Stimulated activated CD8-positive, alpha-beta memory T cell treated with anti-CD3 and anti-CD28 coated beads, Interleukin-12 subunit alpha, Interleukin-12 subunit beta, amount 100 ng/mL, for 1 hour (primary cell): ENCODE measurements at regions not wholly inside any gene's neighbourhood (a gene's known extent, or its start where the extent isn't known, plus 50 kb on each side); places are given as distances from the start of the nearest gene placed in this dataset.
"Not testable (repeated sequence)": the region's sequence is repeated elsewhere in the genome, so short reads cannot be mapped to it uniquely, and the experiment has no call there.

Source experiments
- DNase-seq: peaks from one replicate; pipeline ENCODE4 v3.0.0-alpha.2; 2020; ENCODE audit warnings: low read depth

DNA sequence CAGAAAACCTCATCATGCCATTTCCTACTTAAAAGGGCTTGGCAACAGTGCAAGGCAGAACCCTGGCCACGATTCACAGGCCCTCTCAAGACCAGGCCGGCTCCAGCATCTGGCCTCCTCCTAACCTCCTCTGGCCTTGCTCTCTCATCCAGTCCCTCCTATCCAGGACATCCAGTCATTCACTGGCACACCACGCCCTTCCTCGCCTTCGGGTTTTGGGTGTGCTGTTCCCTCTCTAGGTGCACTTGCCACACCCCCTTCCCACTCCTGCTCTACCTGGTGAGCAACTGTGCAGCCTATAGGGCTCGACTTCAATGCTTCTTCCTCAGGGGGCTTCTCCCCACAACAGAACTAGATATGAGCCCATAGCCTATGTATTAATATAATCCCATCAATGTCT, 317.1 kb downstream of the ARRDC4 start:
- no peak for DNase-seq

DNA sequence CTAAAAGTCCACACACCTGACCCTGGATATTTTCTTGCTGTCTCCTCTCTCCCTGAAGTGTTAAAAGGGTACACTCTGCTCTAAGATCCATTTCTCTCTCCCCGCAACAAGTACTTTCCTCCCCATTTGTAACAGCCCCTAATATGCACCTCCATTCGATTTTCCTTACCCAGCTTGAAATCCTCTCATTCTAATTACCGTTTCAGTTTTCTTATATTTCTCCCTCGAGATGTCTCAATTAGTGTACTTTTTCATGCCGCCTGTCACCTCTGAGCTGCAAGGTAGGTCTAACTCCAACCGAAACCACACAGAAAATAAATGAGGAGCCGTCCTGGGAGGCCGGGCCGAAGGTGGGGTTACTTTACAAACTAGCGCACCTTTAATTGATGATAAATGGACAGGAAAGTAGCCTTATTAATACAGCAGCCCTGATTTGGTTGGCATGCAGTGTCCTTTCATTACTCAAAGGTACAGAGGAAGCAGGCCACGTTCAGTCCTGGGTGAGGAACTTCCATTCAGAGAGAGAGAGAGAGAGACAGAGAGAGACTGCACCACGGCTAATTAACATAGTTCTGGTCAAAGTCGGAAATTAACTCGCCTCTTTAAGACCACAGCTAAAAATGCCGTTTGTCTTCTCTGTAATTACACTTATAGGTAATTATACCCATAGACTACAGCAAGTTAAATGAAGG, 319.9 kb downstream of the ARRDC4 start:
- DNase-seq = no peak

GRCh38 chr15:98281130-98281529, 320.6 kb downstream of the ARRDC4 start:
- DNase-seq = no peak

GRCh38 chr15:98282656-98283332, 322.3 kb downstream of the ARRDC4 start:
- DNase-seq = no peak

- no peak for DNase-seq
Measured at GRCh38 chr15:98286200-98286599, 325.7 kb downstream of the ARRDC4 start.

DNA sequence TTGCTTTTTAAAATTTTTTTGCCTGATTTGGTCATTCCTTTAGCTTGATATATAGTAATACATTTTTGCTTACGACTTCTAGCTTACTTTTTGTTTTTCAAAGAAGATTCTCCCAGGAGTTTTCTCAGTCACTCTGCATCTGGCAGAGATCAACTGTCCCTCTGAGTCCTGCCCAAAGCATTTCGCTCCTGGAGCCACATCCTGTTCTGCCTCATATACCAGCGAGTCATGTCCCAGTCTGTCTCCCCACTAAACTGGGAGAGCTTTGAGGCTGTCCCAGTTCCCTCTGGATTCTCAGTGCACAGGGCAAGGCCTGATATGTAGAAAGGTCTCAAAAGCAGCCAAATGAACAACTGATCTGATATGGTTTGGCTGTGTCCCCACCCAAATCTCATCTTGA, 326.3 kb downstream of the ARRDC4 start:
- DNase-seq = no peak

DNA sequence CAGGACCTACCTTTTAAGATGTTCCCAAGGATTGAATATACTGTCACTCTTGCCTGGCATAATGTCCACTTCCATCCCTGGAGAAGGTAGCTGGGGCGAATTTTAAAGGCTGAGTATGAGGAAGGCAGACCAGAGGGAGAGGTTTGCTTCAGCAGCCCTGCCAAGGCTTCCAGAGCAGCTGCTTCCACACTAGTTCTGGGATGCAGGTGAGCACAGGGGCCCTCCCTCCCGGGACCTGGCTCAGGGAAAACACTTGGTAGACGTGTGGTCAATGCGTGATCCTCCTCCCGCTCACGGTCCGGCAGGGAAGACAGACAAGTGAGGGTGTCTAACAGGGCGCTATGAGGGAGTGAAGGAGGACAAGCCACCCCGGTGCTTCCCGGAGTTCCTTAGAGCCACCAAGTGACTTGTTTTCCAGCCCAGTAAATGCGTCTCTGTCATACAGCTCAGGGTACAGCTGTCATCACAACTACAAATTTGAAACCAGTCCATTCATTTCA, 327.6 kb downstream of the ARRDC4 start:
- no peak for DNase-seq

GRCh38 chr15:98289747-98290146, 329.2 kb downstream of the ARRDC4 start:
- no peak for DNase-seq

GRCh38 chr15:98292442-98293240, 332.1 kb downstream of the ARRDC4 start:
- DNase-seq = no peak

GRCh38 chr15:98294126-98294525, 333.6 kb downstream of the ARRDC4 start:
- no peak for DNase-seq

GRCh38 chr15:98295101-98295759, 334.7 kb downstream of the ARRDC4 start:
- not testable (repeated sequence) for DNase-seq

DNA sequence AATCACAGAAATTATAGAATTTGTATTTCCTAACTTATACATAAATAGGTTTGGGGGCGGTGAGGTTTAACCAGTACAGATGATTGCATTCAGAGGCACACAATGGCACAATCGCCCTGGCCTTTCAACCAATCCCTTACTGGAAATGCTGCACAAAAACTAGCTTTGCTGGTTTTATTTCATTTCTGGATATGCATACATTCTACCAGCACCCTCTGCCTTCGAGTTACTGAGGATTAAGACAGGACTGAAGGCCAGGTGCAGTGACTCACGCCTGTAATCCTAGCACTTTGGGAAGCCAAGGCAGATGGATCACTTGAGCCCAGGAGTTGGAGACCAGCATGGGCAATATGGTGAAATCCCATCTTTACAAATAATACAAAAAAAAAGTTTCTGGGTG, 336.1 kb downstream of the ARRDC4 start:
- DNase-seq = no peak

- no peak for DNase-seq
Measured at GRCh38 chr15:98304371-98304770, 343.9 kb downstream of the ARRDC4 start.

DNA sequence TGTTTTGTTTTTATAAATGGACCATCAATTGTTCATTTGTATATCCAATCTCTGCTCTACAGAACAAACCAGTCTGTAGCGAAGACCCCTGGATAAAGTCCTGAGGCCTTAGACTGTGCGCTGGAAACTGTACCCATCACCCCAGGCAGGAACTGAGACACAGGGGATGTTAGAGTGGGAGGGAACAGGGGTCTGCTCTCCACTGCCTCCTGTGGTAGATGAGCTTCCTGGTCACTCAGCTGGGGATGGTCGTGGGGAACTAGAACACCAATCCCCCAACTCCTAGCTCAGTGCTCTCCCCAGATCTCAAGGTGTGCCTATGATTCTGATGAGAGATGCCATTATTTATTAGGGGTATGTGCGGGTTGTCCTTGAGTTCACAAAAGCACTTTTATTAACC, 340.2 kb upstream of the IGF1R start:
- no peak for DNase-seq

GRCh38 chr15:98311566-98312188, 336.7 kb upstream of the IGF1R start:
- peak; percentile 46 for DNase-seq

DNA sequence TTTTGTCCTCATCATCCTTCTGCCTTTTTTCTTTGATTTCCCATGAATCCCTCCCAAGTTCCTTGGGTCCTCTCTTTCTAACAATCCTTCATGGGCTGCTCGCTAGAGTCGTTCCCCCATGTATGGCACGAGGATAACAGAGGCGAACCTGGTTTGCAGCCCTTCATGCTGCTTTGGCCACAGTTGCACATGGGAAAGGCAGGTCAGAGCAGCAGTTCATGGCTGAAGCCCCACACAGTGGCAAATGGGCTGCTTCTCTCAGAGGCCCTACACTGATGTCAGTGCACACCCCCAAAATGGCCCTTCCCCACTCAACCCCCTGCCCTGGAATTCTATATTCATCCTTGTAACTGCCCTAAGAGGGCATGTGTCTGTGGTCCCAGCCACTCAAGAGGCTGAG, 335.4 kb upstream of the IGF1R start:
- DNase-seq = no peak

GRCh38 chr15:98315971-98316370, 332.4 kb upstream of the IGF1R start:
- DNase-seq = no peak

- DNase-seq = no peak
Measured at GRCh38 chr15:98321896-98322295, 326.4 kb upstream of the IGF1R start.

GRCh38 chr15:98322581-98322980, 325.8 kb upstream of the IGF1R start:
- DNase-seq = no peak

DNA sequence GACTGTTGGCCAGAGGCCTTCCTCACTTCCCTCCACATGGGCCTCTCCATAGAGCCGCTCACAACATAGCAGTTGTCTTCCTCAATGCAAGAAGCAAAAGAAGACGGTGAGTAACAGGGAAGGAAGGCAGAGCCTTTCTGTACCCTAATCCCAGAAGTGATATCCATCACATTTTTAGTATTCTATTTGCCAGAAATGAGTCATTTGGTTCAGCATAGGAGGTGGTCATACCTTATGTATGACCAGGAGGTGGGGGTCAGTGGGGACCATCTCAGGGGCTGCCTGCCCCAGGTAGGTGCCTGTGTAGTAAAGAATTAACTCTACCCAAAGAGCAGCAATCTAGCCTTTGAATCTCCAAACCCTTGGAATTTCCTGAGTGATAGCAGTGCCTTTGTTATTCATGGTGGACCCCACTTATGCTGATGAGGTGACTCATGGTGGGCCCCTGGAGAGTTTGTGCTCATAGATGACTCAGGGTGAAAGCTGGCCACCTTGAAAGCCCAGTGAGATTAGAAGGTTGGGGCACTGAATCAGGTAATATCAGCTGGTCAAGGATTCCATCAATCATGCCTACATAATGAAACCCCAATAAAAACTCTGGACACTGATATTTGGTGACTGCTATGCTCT, 323.9 kb upstream of the IGF1R start:
- DNase-seq = no peak

DNA sequence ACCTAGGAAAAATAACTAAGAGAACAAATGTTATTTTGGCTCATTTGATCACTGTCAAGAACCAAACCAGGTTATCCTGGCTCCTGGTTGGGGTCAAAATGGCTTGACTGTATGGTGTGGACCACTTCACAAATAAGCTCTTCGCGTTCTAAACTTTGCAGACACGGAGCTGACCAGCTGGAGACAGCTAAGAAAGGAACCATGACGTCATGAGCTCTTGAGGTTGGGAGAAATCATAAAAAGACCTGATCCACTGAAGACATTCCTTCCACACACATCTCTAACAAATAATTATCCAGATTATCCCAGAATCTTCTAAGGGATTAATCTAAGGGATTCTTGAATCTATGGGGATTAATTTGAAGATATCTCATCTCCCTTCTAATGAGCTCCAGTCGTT, 321.5 kb upstream of the IGF1R start:
- DNase-seq = no peak
